ENCODE measurements at regions not wholly inside any gene's neighbourhood (a gene's known extent, or its start where the extent isn't known, plus 50 kb on each side); places are given as distances from the start of the nearest gene placed in this dataset.
"Not testable (repeated sequence)": the region's sequence is repeated elsewhere in the genome, so short reads cannot be mapped to it uniquely, and the experiment has no call there.

DNA sequence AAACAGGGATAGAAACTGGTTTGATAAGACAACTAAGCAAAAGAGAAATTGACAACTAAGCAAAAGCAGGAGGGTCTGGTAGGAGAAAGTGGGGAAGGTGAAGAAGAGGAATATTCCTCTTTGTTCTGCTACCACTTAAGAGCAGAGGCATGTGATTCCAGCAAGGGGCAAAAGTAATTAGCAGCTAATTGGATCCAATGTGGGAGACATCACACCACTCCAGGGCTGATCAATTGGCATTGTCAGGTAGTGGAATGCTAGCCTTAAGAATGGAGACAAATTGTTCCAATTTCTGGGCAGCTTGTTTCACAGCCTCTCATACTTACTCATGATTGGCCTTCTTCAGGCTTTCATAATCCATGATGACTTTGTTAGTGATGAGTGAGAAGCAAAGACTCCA lies 547.1 kb upstream of the GCFC2 start:
- no peak for DNase-seq (ENCODE audit: low read depth)

DNA sequence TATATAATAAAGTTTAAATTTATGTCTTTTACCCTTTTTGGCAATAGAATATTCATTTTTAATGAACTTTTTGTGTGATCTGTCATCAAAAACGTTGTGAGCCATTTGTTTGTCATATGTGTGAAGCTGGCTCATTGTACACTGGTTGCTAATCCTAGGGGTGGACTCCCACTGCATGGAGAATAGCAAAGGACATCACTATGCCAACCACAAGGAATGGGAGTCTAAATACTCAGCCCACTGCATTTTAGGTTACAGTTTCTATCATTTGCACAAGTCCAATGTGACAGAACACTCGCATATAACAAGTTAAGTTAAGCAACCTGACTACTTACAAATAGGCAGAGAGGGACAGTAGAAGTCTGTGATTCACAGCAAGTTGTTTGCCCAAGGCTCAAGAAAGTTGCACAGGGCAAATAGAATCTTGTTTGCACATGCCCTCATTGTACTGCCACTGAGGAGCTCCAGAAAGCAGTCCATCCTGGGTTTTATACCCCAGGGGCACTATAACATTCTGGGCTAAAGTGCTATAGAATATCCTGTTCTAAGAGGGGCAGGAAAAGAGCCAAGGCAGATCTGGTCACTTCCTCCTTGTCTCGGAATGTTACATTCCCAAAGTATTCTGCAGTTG lies 545.9 kb upstream of the GCFC2 start:
- DNase-seq (ENCODE audit: low read depth) = no peak

DNA sequence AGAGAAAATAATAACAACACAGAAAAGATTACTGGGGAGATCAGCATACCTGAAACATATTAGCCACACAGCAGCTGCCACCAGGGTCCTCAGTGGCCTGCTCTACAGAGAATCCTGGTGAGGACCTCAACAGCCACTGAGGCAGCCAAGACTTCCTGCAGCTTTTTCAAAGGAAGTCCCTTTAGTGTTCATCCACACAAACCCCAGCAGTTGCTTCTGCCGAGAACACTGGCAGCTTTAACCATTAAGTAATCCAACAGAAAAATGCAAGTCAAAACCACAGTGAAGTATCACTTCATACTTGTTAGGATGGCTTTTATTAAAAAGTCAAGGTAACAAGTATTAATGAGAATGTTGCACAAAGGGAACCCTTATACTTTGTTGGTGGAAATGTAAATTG lies 542.0 kb upstream of the GCFC2 start:
- DNase-seq (ENCODE audit: low read depth) = no peak

DNA sequence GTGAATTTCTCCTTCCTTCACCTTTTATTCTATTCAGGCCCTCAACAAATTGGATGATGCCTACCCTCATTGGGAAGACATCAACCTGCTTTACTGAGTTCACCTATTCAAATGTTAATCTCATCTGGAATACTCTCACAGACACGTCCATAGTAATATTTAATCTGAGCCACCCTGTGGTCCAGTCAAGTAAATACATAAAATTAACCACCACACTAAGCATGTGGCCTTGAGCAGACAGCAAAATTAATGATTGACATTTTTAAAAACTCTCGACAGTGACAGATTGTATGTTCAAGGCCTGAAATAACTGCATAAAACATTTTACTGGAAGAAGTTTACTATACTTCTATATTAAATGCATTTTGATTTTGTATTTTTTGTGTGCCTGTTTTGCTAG lies 540.6 kb upstream of the GCFC2 start:
- no peak for DNase-seq (ENCODE audit: low read depth)

DNA sequence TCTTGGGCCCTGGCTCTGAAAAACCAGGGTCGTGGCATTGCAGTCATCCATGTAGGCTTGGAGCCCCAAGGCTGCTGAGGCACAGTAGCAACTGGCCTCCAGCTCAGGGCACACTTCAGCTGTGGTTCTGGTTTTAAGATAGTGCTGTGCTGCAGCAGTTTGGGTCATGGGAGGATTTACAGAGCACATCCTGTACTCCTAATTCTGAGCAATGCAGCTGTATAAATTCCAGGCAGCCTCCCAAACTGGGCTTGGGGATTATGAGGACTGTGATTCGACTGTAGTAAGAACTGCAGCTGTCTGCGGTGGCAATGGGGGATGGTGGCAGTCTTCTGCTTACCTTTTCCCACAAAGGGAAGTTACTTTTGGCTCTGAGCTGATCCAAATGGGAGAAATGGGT lies 536.3 kb upstream of the GCFC2 start:
- no peak for DNase-seq (ENCODE audit: low read depth)

DNA sequence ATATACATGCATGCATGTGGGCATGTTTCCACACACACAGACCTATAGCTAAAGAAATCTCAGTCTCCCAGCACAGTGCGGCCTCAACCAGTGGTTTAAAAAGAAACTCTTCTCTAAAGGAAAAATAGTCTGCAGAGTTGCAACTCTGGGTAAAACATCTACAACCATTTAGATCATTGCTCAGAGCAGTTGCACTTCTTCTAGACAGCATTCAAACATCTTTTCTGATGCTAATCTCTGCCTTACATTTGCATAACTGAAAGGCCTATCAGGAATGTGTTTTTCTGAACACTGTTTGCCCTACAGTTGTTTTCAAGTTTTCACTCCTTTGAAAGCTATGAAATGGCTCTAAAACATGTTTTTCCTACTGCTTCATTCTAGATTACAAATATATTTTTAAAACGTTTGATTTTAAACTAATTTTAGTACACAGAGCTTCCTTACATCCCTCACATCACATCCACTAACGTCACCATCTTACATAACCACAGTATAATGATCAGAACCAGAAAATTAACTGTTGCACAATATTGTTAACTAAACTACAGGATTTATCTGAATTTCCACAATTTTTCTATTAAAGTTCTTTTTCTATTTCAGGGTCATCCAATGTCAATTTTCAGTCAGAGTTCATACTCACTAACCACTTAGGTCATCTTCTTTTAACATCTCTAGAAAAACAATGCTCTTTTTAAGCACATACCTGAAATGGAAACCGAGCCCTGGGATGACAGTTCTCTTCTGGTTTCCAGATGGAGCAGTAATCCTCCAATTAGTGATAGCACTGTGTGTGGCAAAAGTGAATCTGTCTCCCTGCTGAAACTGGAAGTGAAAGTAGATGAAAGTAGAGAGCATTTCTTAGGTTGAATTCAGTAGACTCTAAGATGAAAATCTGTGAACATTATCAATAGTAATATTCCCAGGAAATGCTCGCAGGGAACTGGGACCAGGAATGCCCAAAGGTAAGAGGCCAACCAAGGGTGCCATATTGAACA lies 501.6 kb upstream of the GCFC2 start:
- no peak for DNase-seq (ENCODE audit: low read depth)

DNA sequence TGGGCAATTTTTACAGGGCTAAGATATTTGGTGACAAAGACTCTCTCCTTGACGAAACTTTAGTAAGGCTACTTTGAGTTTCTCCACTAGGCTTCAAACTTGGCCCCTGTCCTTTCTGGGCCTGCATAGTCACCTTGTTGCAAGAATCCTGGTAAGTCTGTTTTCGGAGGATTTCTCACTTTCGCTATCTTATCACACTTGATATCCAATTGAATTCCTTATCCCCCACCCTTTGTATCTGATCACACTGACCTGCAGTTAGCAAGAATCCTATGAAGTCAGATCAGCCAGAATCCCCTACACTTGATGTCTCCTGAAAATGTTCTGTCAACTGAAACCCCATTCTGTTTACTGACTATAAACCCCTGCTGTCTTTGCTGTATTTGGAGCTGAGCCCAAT lies 499.8 kb upstream of the GCFC2 start:
- DNase-seq (ENCODE audit: low read depth) = no peak

DNA sequence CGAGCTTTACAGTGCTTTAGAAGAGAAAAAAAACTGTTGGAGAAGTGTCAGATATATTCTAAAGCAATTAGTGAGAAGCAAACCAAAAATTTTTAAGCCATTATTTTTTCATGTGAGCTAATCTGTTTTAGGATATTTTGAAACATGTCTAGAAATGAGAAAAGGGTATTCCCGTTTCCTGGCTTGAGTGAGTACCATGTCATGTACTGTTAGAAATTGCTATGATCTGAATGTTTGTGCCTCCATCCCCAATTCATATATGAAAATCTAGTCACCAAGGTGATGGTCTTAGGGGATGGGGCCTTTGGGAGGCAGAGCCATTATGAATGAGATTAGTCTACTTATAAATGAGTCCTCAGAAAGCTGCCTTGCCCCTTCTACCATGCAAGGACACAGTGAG lies 493.3 kb upstream of the GCFC2 start:
- no peak for DNase-seq (ENCODE audit: low read depth)

DNA sequence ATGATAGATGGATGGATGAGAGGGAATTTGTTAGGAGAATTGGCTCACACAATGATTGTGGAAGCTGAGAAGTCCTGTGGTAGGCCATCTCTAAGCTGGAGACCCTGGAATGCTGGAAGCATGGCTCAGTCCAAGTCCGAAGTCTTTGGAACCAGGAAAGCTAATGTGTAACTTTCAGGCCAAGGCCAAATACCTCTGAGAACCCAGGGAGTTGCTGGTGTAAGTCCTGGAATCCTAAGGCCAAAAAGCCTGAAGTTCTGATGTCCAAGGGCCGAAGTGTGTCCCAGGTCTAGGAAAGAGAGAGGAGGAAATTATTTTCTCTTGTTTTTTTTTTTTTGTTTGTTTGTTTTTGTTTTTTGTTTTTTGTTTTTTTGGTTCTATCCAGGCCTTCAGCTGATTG lies 492.2 kb upstream of the GCFC2 start:
- DNase-seq (ENCODE audit: low read depth) = no peak

DNA sequence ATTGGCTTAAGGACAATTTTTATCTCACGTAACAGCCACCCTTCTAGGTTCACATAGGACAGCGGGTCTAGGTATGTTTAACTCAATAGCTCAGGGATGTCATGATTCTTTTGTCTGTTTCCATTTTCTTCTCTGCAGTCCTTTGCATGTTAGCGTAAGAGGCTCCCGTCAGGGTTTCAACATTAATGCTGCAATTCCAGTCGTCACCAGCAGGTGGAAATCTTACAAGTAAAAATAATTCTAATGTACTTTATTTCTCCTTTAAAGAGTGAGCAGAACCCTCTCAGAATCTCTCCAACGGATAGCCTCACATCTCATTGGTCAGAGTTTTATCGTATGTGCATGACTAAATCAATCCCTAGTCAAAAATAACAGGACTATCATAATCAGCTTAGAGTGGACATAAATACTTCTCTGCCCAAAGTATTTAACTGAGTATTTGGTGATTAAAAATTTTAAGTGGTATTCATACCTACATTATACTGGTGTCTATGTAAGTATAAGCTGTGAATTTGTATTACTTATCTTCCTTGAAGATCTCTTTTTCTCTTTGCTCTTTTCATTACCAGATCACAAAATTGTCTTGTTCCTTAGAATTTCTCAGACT lies 487.2 kb upstream of the GCFC2 start:
- peak; percentile 5 for DNase-seq (ENCODE audit: low read depth)

DNA sequence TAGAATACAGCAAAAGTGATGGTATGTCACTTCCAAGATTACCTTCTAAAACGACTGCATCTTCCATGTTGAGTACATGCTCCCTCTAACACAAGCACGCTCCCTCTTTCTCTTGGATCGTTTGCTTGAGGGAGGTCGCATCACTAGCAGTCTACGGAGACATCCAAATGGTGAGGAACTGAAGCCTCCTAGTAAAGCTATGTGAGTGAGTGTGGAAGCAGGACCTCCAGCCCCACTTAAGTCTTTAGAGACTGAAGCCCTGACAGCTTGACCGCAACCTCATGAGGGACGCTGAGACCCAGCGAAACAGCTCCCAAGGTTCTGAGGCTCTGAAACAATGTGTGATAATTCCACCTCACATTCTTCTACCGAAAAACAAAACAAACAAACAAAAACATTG lies 486.7 kb upstream of the GCFC2 start:
- DNase-seq (ENCODE audit: low read depth) = no peak

DNA sequence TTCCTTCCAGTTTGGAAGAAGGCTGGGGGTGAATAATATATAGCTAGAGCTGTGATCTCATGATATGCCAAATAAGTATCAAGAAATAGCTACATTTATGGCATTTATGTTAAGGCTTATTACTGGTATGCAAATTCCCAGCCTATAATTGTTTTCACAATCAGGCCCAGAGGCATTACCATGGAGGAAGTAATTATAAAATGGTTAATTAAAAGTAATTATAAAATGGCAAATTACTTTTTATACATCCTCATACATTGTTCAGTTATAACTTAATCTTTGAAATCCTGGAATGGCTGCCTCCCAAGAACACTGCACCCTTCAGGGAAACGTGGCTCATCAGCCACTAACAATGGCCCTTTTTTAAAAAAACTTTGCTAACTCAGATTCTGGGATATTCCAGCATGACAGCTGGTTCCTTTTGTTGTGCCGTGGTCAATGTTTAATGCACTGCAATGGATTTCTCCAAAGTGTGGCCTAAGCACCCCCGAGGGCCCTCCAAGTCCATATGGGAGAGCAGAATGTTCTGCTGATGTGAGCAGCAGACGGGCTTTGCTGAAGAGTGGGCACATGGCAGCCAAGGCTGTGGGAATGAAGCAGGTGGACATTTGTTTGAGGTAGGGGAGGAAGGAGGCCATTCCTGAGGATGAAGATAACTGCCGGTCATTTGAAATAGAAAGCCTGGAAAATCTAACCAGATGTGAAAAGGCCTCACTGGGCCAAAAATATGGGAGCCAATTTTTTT lies 483.5 kb upstream of the GCFC2 start:
- no peak for DNase-seq (ENCODE audit: low read depth)

DNA sequence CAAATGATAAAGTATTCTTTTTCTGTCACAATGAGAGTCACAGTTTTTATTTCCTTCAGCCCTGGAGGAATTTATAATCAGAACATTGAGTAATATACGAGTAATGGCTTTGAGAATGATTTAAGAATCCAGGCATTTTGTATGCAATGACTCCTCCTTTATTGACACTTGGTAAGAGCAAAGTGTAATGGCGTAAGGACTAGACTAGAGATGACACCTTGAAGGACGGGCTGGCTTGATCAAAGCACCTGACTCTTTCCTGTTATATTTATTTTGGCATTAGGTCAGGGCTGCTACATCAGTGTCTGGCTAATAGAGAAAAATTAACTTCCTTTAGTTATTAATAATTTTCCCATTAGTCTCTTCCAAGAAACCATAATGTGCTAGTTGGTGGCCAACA lies 482.4 kb upstream of the GCFC2 start:
- no peak for DNase-seq (ENCODE audit: low read depth)

DNA sequence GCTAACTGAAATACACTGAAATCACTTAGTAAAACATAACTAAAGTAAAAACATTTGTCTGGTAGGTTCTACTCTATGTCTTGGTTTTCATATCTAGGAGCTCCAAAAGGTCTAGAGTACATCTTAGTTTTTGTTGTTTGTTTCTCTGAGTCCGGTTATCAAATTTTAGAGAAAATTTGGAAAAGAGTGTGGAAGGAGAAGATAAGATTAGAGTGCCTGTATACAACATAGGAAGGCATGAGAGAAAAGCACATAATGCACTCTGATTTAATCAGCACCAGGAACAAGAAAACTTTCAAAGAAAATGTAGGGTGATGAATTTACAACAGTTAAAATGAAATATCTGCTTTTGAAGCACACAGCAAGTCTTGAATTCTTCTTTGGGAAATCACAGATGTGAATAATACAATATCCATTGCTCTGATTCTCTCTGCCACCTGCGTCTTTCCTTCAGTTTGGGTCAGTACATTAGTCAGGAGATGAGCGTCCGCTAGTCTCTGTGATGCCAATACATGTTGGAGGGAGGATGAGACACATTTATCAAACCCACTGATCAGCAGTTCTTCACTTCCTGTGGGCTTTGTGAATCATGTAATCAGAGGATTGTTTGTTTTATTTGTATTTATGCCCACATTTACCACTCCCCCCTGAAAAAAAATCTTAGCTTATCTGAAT lies 477.8 kb upstream of the GCFC2 start:
- no peak for DNase-seq (ENCODE audit: low read depth)

DNA sequence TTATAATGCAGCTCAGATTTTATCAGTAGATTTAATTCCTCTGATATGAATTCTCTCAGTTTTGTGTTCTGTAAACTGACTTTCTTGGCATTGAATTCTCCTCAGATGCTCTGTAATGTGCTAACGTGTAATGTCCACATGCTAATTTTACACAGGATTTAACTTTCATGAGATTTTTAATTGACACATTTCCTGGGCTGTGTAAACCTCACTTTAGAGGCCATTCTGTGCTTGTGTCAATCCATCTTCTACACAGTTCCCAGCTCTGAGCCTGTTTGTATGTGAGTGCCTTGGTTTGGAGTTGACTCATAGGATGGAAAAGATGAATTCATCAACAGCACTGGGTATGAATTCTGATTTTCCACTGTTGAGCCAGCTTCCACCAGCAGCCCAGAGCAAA lies 476.7 kb upstream of the GCFC2 start:
- DNase-seq (ENCODE audit: low read depth) = no peak

DNA sequence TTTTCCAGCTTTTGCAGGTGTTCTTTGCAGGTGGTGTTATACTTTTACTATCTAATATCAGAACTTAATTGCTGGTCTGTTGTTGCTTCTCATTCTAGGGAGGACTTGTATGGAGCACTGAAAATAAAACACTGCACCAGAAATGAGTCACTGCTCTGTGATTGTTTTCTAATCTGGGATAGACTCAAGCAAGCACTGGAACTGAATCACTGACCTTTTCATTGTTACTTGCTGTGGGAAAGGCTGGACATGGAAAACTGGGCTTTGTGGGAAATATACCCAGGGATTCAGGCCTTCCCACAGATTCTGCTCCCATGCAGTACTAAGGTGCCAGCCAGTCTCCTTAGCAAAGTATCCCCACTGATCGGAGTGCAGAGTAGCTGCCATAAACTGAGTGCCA lies 470.0 kb upstream of the GCFC2 start:
- no peak for DNase-seq (ENCODE audit: low read depth)

DNA sequence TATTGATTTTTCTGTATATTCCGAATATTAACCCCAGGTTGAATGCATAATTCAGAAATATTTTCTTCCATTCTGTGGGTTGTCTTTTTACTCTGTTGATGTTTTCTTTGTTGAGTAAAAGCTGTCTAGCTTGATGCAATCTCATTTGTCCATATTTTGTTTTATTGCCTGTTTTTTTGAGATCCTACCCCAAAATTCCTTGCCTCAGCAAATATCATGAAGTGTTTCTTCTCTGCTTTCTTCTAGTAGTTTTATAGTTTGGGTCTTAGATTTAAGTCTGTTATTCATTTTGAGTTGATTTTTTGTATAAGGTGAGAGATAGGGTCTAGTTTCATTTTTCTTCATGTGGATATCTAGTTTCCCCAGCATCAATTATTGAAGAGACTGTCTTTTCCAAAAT lies 467.9 kb upstream of the GCFC2 start:
- no peak for DNase-seq (ENCODE audit: low read depth)

DNA sequence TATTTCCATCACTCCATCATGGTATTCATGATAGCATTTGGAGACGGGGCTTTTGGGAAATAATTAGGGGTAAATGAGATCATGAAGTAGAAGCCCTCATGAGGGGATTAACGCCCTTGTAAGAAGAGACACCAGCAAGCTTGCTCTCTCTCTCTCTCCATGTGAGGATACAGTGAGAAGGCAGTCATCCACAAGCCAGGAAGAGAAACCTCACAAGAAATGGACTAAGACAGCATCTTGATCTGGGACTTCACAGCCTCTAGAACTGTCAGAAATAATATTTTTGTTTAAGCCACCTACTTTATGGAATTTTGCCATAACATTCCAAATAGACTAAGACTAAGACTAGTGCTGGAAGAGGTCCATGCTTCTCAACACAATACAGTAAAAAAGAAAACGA lies 464.6 kb upstream of the GCFC2 start:
- no peak for DNase-seq (ENCODE audit: low read depth)

DNA sequence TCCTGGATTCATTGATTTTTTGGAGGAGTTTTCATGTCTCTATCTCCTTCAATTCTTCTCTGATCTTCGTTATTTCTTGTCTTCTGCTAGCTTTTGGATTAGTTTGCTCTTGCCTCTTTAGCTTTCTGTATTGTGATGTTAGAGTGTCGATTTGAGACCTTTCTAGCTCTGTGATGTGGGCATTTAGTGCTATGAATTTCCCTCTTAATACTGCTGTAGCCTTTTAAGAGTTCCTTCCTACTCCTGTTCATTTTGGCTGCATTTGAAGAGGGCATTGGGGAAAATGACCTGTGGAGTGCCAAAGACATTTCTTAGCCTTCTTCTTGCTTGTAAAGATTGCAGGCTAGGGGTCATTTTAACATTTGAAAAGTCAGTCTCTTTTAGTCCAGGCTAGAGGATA lies 463.8 kb upstream of the GCFC2 start:
- DNase-seq (ENCODE audit: low read depth) = no peak

DNA sequence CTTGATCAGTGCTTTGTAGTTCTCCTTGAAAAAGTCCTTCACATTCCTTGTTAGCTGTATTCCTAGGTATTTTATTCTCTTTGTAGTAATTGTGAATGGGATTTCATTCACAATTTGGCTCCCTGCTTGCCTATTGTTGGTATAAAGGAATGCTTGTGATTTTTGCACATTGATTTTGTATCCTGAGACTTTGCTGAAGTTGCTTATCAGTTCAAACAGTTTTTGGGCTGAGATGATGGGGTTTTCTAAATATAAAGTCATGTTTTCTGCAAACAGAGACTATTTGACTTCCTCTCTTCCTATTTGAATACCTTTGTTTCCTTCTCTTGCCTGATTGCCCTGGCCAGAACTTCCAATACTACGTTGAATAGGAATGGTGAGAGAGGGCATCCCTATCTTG lies 462.5 kb upstream of the GCFC2 start:
- not testable (repeated sequence) for DNase-seq (ENCODE audit: low read depth)

DNA sequence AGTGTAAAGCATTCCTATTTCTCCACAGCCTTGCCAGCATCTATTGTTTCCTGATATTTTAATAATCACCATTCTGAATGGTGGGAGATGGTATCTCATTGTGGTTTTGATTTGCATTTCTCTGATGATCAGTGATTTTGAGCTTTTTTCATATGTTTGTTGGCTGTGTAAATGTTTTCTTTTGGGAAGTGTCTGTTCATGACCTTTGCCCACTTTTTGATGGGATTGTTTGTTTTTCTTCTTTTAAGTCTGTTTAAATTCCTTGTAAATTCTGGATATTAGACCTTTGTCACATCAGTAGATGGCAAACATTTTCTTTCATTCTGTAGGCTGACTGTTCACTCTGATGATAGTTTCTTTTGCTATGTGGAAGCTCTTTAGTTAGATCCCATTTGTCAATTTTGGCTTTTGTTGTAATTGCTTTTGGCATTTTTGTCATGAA lies 461.5 kb upstream of the GCFC2 start:
- not testable (repeated sequence) for DNase-seq (ENCODE audit: low read depth)

DNA sequence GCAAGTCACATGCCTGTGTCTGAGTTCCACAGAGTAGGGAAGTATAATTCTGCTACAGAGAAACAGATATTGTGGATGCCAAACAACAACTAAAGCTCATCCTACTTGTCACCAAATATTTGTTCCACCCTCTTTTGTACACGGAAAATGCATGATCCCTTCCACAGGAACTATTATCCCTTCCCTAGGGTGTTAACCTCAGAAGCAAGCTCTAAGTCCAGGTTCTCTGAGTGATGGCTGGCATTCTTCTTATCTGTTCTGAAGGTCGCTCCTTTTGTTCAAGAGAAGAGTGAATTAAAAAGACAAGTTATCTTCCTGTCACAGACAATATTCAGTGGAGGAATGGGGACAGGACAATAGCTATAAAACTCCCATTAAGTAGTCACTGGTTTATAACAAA lies 460.1 kb upstream of the GCFC2 start:
- no peak for DNase-seq (ENCODE audit: low read depth)
